Upper lobe of left lung (tissue), 4 donors: ENCODE measurements at regions not wholly inside any gene's neighbourhood (a gene's known extent, or its start where the extent isn't known, plus 50 kb on each side); places are given as distances from the start of the nearest gene placed in this dataset.

Experiments
- EP300 ChIP-seq, 4 donors: sonication (generic); formaldehyde crosslinking; IDR thresholded peaks; one replicate each; pipeline ENCODE4 v1.5.1; 2017; ENCODE audit warnings: antibody characterized with exemption in 4 of 4, control low read depth in 2 of 4
- POLR2AphosphoS5 ChIP-seq, 2 donors: sonication (generic); formaldehyde crosslinking; IDR thresholded peaks; one replicate each; pipeline ENCODE4 v1.5.1; 2017; ENCODE audit warnings: antibody characterized with exemption in 2 of 2

GRCh38 chr7:120097774-120098173, 175.2 kb upstream of the KCND2 start:
- no peak for TF ChIP-seq POLR2AphosphoS5 (IDR thresholded peaks at IDR 0.05)
- no peak for TF ChIP-seq EP300 (IDR thresholded peaks at IDR 0.05)
